ENCODE measurements at regions not wholly inside any gene's neighbourhood (a gene's known extent, or its start where the extent isn't known, plus 50 kb on each side); places are given as distances from the start of the nearest gene placed in this dataset.
"Not testable (repeated sequence)": the region's sequence is repeated elsewhere in the genome, so short reads cannot be mapped to it uniquely, and the experiment has no call there.

DNA sequence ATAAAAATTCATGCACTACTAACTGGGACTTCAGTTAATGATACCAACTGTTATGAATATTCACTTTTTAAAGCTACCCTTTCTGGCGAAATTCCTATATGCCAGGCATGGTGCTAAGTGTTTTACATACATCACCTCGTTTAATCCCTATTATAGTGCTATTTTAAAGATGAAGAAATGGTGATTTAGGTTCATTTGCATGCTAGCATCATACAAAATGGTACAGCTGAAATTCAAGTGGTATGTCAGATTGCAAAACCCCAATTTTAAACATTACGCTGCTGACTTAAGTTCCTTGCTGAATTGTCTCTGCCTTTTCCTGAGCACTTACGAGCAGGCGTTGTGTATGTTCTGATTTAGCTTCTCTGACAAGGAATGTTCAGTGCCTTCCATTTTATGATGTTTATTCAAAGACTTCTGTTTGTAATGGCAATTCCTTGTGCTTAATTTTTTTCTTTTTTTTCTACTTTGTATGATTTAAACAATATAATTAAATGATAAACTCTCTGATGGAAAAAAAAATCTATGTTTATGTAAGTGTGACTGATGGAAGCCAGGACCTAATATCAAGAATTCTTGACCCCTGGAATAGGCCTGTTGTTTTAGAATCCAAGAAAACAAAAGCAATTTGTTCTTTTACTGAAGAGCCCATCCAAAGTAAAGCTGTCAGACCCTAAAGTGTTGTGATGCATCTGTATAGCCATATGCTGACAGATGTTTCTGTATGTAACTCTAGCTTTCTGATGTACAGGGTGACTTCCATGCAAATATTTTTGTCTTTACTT, 148.1 kb downstream of the PCDH7 start:
- Histone ChIP-seq H3K9me3 (ENCODE audit: control insufficient read depth, insufficient read depth, low read depth, low read length) (no peaks in the 10 kb centered on the region), H3K36me3 (ENCODE audit: control insufficient read depth, insufficient read depth, low read length) (no peaks in the 10 kb centered on the region), H3K27ac (ENCODE audit: low read length) (peak overlapping the region; percentile 23; the same call in 1 of the 2 replicates), H3K4me3 (ENCODE audit: low read depth in 2 of 2, low read length in 2 of 2) (no peak overlapping the region), H3K4me1 (ENCODE audit: control insufficient read depth, insufficient read depth, low read length) (peaks cover 9% of the 10 kb centered on the region; the same call in 1 of the 2 replicates), H3K27me3 (ENCODE audit: control insufficient read depth, insufficient read depth, low read length) (no peaks in the 10 kb centered on the region)
- ATAC-seq: no peak
- in situ Hi-C loops (cut with HindIII; ENCODE audit: low pct_unique_long_range_greater_than_20kb, low sequenced_read_pairs): no loop called here
- no peak for DNase-seq (ENCODE audit: low read depth, low spot score)
- intact Hi-C loops (cut with micrococcal nuclease; ENCODE audit: unreplicated experiment): no loop called here
- TF ChIP-seq TCF7L2 (IDR thresholded peaks at IDR 0.05; ENCODE audit: low read depth, low read length): no peak
- TF ChIP-seq, protein P1, sequence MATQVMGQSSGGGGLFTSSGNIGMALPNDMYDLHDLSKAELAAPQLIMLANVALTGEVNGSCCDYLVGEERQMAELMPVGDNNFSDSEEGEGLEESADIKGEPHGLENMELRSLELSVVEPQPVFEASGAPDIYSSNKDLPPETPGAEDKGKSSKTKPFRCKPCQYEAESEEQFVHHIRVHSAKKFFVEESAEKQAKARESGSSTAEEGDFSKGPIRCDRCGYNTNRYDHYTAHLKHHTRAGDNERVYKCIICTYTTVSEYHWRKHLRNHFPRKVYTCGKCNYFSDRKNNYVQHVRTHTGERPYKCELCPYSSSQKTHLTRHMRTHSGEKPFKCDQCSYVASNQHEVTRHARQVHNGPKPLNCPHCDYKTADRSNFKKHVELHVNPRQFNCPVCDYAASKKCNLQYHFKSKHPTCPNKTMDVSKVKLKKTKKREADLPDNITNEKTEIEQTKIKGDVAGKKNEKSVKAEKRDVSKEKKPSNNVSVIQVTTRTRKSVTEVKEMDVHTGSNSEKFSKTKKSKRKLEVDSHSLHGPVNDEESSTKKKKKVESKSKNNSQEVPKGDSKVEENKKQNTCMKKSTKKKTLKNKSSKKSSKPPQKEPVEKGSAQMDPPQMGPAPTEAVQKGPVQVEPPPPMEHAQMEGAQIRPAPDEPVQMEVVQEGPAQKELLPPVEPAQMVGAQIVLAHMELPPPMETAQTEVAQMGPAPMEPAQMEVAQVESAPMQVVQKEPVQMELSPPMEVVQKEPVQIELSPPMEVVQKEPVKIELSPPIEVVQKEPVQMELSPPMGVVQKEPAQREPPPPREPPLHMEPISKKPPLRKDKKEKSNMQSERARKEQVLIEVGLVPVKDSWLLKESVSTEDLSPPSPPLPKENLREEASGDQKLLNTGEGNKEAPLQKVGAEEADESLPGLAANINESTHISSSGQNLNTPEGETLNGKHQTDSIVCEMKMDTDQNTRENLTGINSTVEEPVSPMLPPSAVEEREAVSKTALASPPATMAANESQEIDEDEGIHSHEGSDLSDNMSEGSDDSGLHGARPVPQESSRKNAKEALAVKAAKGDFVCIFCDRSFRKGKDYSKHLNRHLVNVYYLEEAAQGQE (IDR thresholded peaks at IDR 0.05; ENCODE audit: insufficient read depth in 1 of 2, low read depth in 2 of 2, low read length in 1 of 2): no peak
- TF ChIP-seq, protein P2, sequence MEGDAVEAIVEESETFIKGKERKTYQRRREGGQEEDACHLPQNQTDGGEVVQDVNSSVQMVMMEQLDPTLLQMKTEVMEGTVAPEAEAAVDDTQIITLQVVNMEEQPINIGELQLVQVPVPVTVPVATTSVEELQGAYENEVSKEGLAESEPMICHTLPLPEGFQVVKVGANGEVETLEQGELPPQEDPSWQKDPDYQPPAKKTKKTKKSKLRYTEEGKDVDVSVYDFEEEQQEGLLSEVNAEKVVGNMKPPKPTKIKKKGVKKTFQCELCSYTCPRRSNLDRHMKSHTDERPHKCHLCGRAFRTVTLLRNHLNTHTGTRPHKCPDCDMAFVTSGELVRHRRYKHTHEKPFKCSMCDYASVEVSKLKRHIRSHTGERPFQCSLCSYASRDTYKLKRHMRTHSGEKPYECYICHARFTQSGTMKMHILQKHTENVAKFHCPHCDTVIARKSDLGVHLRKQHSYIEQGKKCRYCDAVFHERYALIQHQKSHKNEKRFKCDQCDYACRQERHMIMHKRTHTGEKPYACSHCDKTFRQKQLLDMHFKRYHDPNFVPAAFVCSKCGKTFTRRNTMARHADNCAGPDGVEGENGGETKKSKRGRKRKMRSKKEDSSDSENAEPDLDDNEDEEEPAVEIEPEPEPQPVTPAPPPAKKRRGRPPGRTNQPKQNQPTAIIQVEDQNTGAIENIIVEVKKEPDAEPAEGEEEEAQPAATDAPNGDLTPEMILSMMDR (IDR thresholded peaks at IDR 0.05): no peak
- TF ChIP-seq SIN3A (IDR thresholded peaks at IDR 0.05; ENCODE audit: borderline replicate concordance, insufficient read depth, low read depth, low read length): no peak
- TF ChIP-seq POLR2AphosphoS5 (IDR thresholded peaks at IDR 0.05; ENCODE audit: low read depth, low read length): no peak
- CTCF ChIA-PET: no interaction called here
- no TSS peak for BruUV-seq (replicated peaks)
- POLR2A ChIA-PET: no interaction called here

DNA sequence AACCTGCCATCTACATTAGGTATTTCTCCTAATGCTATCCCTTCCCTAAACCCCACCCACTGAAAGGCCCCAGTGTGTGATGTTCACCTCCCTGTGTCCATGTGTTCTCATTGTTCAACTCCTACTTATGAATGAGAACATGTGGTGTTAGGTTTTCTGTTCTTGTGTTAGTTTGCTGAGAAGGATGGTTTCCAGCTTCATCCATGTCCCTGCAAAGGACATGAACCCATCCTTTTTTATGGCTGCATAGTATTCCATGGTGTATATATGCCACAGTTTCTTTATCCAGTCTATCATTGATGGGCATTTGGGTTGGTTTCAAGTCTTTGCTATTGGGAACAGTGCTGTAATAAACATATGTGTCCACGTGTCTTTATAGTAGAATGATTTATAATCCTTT, 149.2 kb downstream of the PCDH7 start:
- intact Hi-C loops (cut with micrococcal nuclease; ENCODE audit: unreplicated experiment); ATAC-seq; DNase-seq (ENCODE audit: low read depth, low spot score); H3K36me3 ChIP-seq (ENCODE audit: control insufficient read depth, insufficient read depth, low read length); H3K27me3 ChIP-seq (ENCODE audit: control insufficient read depth, insufficient read depth, low read length); H3K9me3 ChIP-seq (ENCODE audit: control insufficient read depth, insufficient read depth, low read depth, low read length); POLR2A ChIA-PET; H3K27ac ChIP-seq (ENCODE audit: low read length); CTCF ChIA-PET; H3K4me3 ChIP-seq (ENCODE audit: low read depth in 2 of 2, low read length in 2 of 2); H3K4me1 ChIP-seq (ENCODE audit: control insufficient read depth, insufficient read depth, low read length); in situ Hi-C loops (cut with HindIII; ENCODE audit: low pct_unique_long_range_greater_than_20kb, low sequenced_read_pairs); BruUV-seq (replicated peaks): not testable (repeated sequence)

DNA sequence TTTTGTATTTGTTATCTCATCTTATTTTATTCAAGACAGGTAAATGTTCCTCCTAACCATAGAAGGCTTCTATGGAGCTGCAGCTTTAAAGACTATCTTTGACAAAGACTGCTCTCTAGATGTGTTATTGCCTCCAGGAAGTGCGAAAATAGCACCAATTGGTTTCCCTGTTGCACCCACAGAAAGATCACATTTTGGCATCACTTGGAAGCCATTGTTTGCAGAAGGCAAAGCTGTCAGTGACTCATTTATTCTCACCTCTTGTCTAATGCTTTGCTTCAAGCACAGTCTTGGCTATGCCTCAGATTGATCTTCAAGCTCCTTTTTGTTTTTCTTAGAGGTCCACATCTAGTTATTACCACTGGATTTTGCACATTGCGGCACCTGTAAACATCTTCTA, 150.3 kb downstream of the PCDH7 start:
- no peaks in the 10 kb centered on the region for H3K27me3 ChIP-seq (ENCODE audit: control insufficient read depth, insufficient read depth, low read length)
- ChIA-PET CTCF (no interaction called here), POLR2A (no interaction called here)
- no peak overlapping the region for H3K27ac ChIP-seq (ENCODE audit: low read length)
- H3K9me3 ChIP-seq (ENCODE audit: control insufficient read depth, insufficient read depth, low read depth, low read length): no peaks in the 10 kb centered on the region
- DNase-seq (ENCODE audit: low read depth, low spot score) (no peak), ATAC-seq (no peak)
- in situ Hi-C loops (cut with HindIII; ENCODE audit: low pct_unique_long_range_greater_than_20kb, low sequenced_read_pairs): no loop called here
- H3K4me1 ChIP-seq (ENCODE audit: control insufficient read depth, insufficient read depth, low read length): peaks cover 9% of the 10 kb centered on the region; the same call in 1 of the 2 replicates
- no peaks in the 10 kb centered on the region for H3K36me3 ChIP-seq (ENCODE audit: control insufficient read depth, insufficient read depth, low read length)
- no peak for TF ChIP-seq SIN3A (IDR thresholded peaks at IDR 0.05; ENCODE audit: borderline replicate concordance, insufficient read depth, low read depth, low read length)
- no TSS peak for BruUV-seq (replicated peaks)
- H3K4me3 ChIP-seq (ENCODE audit: low read depth in 2 of 2, low read length in 2 of 2): no peak overlapping the region
- intact Hi-C loops (cut with micrococcal nuclease; ENCODE audit: unreplicated experiment): no loop called here

Measured in Panc1 (cell line).